HG03439 (cell line): ENCODE measurements at regions not wholly inside any gene's neighbourhood (a gene's known extent, or its start where the extent isn't known, plus 50 kb on each side); places are given as distances from the start of the nearest gene placed in this dataset.

Experiments used
- ATAC-seq: cut with Tn5 transposase; IDR thresholded peaks from one replicate; pipeline ENCODE4 v1.9.1; 2021; ENCODE audit warnings: mild to moderate bottlenecking, moderate library complexity; ENCODE audit not compliant: unreplicated experiment

DNA sequence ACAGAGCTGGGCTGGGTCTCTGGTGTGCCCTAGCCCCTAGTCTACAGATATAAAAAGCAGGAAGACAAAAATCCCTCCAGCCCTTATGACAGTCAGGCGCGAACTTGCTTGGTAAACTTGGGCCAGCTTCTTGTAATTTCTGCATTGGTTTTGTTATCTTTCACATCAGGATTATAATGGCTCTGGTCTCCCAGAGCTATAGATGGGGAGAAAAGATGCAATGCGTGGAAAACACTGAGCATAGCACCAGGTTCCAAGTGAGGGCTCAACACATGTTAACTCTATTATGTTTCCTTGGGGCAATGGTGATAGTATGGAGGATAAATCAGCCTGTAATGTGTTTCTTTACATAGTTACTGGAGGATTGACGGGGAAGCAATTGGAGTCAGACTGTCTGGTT is 246.8 kb upstream of the KCNG1 start:
- ATAC-seq = no peak

GRCh38 chr20:51267679-51268078 is 244.8 kb upstream of the KCNG1 start:
- ATAC-seq = no peak

DNA sequence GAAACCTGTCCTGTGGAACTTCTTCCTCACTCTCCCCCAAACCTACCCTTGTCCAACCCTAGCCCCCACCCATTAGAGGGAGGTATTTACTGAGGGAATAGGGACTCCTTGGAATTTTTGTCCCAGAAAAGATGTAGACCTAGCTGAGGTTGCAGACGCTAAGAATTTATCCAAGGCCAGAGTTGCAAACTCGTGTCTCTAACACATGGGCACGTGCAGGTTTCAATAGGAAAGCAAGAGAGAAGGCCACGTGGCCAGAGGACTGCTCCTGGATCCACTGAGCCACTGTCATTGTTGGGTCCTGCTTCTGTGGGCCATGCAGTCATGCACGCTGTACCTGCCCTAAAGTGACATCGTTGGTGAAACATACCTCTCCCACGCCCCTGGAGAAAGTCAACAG is 243.4 kb upstream of the KCNG1 start:
- ATAC-seq = no peak

- ATAC-seq = no peak
Observed at GRCh38 chr20:51265361-51265760, 242.5 kb upstream of the KCNG1 start.

DNA sequence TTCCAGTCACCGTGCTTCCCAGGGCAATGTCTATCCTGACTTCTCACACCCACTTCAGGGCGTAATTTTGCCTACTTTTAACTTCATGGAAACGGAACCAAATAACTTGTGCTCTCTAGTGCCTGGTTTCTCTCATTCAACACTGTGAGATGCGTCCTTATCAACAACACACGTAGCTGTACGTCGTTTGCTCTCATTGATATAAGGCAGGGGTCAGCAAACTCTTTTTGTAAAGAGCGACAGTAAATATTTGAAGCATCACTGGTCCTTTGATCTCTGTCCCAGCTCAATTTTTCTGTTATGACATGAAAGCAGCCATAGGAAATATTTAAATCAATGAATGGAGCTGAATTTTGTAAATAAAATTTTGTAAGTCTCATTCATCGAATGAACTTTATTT is 239.3 kb upstream of the KCNG1 start:
- no peak for ATAC-seq

DNA sequence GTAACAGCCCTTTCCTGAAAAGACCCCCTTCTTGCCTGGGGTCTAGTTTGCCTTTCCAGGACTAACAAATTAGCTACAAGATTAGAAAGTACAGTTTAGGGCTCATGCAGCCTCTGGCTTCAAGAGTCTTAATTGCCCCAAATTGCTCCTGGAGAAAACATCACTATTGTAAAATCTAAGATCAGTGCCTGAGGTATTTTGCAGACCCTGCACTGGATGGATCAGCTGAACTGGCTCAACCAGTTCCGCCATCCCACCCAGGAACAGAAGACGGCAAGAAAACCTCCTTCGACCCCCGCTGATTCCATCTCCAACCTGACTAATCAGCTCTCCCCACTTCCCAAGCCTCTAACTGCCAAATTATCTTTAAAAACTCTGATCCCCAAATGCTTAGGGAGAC is 236.5 kb upstream of the KCNG1 start:
- ATAC-seq = no peak

DNA sequence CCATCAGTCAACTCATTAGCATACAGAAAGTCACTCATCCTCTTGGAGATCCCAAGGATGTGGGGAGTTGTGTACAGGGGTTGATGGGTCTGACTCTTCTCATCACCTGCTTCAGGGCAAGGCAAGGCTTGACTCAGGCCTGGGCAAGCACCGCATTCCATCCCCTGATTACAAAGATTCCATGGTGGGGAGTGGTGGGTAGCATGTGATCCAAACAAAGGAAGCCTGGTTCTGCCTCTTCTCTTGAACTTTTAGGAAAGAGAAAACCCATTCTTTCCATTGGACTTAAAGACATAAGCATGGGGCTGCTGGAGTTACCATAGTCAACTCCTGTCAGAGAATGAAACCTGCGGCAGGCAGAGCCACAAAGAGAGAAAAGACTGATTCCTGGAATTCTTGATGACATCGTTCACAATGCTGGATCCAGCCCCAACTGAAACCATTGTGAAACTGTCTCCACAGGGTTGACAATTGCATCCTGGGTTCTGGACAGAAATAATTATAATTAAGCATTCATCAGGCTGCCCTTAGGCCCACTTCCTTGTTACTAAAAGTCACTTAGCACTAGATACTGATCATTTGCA is 235.8 kb upstream of the KCNG1 start:
- no peak for ATAC-seq

DNA sequence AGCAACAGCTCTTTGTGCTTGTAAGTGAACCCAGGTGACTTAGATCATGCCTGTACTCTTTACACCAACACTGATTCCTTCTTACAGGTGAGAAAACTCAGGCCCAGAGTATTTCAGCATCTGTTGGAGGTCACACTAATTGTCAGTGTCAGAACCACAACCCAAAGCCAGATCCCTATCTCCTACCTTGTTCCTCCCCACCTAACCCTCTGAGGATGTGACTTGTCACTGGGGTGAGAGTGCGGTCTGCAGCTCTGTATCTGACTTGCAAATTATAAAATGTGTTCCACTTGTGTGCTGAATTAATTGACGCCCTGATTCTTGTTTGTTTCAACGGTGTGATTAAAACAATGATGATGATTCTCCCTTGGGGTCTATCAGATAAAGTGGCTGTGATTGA is 232.5 kb upstream of the KCNG1 start:
- ATAC-seq = no peak

GRCh38 chr20:51253280-51253679 is 230.4 kb upstream of the KCNG1 start:
- ATAC-seq = no peak

- no peak for ATAC-seq
Observed at GRCh38 chr20:51249781-51250180, 226.9 kb upstream of the KCNG1 start.

- no peak for ATAC-seq
Observed at GRCh38 chr20:51249215-51249614, 226.3 kb upstream of the KCNG1 start.

- ATAC-seq = no peak
Observed at GRCh38 chr20:51244466-51244865, 221.6 kb upstream of the KCNG1 start.

DNA sequence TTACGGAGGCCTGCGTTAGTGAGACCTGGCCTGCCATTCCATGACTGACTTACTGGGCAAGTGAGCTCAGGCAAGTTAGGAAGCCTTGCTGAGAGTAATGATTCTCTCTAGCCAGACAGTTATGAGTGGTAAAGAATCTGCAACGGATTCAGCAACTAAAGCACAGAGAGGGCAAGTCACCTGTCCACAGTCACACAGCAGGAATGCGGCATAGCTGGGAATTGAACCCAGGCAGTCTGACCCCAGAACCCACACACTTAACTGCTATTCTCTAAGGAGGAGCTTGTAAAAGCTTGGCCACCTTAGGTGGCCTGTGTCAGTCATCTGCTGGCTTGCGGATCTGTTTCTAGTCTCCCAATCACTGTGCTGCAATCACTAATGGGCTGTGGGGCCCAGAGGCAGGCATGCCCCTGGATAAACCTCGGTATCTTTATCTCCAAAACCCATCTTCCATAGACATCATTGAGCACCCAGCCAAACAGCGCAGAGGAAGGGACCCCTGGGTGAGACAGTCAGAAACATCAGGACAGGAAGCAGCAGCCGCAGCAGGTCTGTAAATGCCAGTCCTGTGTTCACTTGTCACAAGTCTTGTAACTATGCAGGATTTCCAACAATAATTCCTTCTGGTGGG is 215.9 kb upstream of the KCNG1 start:
- ATAC-seq = no peak

DNA sequence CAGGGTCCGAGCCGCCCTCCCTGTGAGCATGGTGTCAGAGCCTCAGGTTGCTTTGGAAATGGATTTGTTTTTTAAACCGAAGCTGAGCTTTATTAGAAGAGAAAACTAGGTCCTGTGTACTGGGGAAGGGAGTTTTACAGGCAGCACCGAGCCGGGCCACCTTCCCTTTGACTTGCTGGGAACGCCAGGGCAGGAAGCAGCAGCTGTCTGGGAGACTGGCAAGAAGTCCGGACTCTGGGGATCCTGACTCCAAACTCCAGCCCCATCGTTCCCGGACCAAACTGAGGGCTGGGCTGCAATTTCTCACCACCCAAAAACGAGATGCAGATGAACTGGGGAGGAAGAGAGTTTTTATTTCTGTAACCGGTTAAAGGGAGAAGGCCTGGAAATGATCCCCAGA is 214.9 kb upstream of the KCNG1 start:
- no peak for ATAC-seq

DNA sequence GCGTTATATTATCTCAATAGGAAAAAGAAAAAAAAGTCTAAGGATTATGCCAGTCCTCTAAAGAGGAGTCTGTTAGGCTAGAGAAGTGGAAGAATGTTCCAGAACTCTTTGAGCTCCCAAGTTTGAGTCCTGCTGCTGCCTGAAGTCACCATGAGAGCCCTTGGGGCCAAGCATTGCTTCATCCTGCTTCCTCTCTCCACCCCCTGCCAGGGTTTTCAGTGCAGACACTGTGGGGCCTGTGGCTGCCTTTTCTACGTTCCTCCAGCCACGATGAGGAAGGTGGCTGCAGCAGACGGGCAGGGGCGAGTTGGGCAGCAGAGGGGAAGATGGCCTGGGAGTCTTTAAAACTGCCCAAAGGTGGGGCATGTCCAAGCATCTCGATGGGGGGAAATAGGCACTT is 214.4 kb upstream of the KCNG1 start:
- ATAC-seq = no peak

DNA sequence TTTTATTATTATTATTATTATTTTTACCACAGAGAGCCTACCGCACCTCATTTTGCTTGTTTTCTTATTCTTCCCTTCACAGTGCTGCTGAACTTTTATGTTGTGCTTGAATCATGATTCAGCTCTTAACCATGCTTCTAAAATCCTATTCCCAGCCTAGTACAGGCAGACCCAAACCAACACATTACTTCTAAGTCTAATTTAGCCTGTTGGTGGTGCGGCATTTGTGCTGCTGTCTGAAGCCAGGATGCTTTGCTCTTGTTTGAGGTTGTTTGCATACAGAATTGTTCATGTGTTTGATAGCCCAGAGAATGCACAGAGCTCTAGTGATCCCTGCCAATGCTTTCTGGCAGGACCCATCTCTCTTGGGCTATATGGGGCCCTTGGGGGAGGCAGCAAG is 213.5 kb upstream of the KCNG1 start:
- no peak for ATAC-seq

- no peak for ATAC-seq
Observed at GRCh38 chr20:51233345-51233744, 210.4 kb upstream of the KCNG1 start.

DNA sequence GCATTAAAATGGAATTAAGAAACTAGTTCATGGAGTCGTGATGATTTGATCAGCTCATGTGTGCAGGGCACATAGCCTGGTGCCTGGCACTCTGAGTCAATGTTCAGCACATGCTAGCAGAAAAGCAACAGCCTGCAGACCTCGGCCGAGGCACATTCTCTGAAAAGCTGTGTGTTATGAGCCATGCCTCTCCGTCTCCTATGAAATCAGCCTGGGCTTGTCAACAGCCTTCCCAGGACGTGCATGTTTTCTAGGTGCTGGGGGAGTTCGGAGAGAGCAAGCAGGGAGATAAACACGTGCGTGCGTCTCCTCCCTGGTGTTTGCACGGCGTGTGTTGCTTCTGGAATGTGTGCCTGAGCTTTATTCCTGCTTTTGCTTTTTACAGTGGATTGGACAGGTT is 207.8 kb upstream of the KCNG1 start:
- ATAC-seq = no peak

DNA sequence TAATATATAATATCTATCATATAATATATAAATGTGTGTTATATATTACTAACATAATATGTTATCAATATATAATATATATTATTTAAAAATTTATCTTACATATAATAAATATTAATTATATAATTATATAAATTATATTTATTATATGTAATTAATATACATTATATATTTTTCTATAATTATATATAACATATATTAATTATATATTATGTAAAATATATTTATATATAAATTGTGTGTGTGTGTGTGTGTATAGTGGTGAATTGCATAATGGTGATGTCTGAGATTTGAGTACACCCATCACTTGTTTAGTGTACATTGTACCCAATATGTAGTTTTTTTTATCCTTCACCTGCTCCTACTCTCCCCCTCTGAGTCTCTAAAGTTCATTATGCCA is 205.9 kb upstream of the KCNG1 start:
- no peak for ATAC-seq

DNA sequence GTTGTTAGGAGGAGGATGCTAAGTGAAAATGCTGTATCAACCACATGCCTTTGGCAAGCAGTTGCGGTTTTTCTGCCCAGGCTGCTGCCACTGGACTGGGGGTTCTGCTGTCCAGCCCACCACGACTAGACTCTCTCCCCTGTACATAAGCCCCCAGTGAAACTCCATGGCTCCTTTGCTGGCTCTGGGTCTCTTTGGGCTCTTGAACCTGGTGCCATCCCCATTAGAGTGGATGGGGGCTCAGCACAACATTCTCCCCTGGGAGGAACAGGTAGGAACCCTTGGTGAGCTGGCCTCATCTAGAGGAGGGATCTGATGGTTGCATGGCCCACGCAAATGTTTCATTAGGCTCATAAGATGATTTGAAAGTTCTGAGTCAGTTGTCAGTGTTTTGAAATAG is 204.8 kb upstream of the KCNG1 start:
- ATAC-seq = no peak

- ATAC-seq = no peak
Observed at GRCh38 chr20:51223183-51223720, 200.3 kb upstream of the KCNG1 start.

- ATAC-seq = no peak
Observed at GRCh38 chr20:51221791-51222408, 199.0 kb upstream of the KCNG1 start.
